GM12872 (cell line): ENCODE measurements at regions not wholly inside any gene's neighbourhood (a gene's known extent, or its start where the extent isn't known, plus 50 kb on each side); places are given as distances from the start of the nearest gene placed in this dataset.

Experiments used
- CTCF ChIP-seq: IDR thresholded peaks from 3 replicates; pipeline ENCODE4 v1.5.1; 2011; ENCODE audit warnings: low read depth, mild to moderate bottlenecking, low read length, moderate library complexity; ENCODE audit not compliant: insufficient read depth

DNA sequence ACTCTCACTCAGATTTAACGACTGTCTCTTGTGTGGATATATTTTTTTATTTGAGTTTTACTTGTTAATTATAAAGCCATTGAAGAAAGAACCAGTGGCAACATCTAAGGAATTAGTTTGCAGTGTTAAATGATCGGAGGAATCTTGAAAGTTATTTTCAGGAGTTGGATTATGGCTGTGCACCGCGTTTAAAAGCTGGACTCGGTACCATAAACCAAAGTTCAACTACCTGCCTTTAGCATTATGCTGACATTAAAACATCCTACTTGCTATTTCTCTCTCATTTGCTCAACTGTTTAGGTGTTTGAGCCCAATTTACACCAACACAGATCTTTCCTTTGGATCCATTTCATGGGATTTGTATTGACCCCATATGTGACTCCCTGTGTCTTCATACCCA, 289.4 kb upstream of the SASH1 start:
- no peak for TF ChIP-seq CTCF

GRCh38 chr6:148053796-148054195, 288.8 kb upstream of the SASH1 start:
- TF ChIP-seq CTCF: no peak

DNA sequence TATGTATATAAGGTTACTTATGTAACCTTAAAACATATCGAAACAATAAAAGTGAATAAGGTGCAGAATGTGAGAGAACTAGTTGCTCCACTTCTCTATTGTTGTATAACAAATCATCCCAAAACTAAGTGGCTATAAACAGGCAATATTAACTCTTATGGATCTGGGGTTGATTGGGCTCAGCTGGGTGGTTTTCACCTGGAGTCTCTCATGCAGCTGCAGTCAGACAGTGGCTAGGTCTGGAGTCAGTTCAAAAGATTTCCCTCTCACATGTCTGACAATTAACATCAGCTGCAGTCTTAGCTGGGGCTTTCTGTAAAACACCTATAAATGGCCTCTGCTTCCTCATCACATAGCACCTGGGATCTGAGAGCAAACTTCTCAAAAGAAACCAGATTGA, 288.4 kb upstream of the SASH1 start:
- no peak for TF ChIP-seq CTCF

GRCh38 chr6:148055419-148055818, 287.2 kb upstream of the SASH1 start:
- no peak for TF ChIP-seq CTCF

- no peak for TF ChIP-seq CTCF
These were observed 282.8 kb upstream of the SASH1 start for GRCh38 chr6:148059869-148060268.

DNA sequence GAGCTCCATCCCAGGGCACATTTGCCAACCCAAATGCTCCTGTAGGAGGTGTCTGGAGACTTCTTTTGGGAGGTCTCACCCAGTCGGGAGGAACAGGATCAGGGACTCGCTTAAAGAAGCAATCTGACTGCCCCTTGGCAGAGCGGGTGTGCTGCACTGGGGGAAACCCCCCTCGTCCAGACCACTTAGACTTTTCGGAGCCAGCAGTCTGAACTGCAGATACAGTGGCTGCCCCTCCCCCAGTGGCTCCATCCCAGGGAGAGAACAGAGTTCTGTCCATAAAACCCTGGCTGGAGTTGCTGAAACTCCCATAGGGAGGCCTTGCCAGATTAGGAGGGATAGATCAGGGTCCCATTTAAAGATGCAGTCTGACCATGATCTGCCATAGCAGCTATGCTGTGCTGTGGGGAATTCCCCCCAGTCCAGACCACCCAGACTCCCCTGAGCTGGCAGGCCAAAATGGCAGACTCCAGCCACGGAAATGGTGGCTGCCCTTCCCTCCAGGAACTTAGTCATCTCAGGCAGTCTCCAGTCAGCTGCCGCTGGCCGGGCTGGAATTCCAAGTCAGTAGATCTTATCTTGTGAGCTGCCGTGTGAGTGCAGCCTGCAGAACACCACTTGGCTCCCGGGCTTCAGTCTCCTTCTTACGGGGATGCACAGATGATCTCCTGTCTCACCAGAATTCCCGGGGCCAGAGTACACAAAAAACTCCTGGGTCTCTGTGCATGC, 278.1 kb upstream of the SASH1 start:
- no peak for TF ChIP-seq CTCF

DNA sequence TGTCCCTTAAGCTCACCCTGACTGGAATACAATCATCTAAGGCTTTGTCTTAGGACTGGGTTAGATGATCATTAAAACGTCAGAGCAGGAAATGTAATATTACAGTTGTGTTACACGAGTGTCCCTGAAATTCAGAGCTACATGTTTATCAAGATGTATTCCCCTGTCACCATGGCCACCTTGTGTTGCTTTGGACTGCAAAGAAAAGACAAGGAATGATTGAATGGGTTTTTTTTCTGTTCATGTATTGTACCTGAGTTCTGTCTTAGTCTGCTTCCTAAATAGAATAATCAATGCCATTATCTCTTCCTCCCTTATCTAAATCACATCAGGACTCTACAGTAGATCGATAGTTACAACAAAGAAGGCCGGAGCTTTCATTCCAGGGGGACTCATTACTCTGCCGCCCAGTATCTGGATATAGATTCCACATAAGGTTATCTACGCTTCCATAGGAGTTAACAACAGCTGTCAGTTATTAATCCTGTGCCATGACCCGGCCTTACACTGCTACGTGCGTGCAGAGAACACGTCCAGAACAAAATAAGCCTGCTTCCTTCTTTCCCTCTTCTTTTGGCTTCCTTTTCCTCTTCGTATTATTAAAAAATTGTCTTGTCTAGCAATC, 274.1 kb upstream of the SASH1 start:
- no peak for TF ChIP-seq CTCF
